GM18867 (cell line): ENCODE measurements at regions not wholly inside any gene's neighbourhood (a gene's known extent, or its start where the extent isn't known, plus 50 kb on each side); places are given as distances from the start of the nearest gene placed in this dataset.
A peak's percentile ranks its signal among the peaks of the same experiment; 100 is the strongest.
"Not testable (repeated sequence)": the region's sequence is repeated elsewhere in the genome, so short reads cannot be mapped to it uniquely, and the experiment has no call there.

Source experiments
- ATAC-seq: cut with Tn5 transposase; IDR thresholded peaks from one replicate; pipeline ENCODE4 v1.9.1; 2021; ENCODE audit warnings: mild to moderate bottlenecking, moderate library complexity; ENCODE audit not compliant: unreplicated experiment

DNA sequence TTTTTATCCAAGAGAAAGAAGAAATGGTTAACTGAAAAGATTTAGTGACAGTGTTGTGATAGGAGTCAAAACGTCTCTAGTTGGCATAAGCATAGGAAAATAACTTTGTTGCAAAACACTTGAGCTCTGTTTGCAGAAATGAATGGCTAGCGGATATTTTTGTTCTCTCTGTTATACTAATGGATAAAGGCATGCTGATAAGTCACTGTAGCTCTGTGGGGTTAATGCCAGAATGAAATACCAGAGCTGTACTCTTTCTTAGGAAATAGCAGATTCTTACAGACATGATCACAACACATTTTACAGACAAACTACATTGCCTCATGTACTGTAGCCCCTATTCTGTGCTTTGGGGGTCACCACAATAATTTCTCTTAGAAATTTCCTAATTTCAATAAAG, 202.8 kb downstream of the DMRTA1 start:
- no peak for ATAC-seq

GRCh38 chr9:22650145-22650544, 203.5 kb downstream of the DMRTA1 start:
- ATAC-seq = no peak

DNA sequence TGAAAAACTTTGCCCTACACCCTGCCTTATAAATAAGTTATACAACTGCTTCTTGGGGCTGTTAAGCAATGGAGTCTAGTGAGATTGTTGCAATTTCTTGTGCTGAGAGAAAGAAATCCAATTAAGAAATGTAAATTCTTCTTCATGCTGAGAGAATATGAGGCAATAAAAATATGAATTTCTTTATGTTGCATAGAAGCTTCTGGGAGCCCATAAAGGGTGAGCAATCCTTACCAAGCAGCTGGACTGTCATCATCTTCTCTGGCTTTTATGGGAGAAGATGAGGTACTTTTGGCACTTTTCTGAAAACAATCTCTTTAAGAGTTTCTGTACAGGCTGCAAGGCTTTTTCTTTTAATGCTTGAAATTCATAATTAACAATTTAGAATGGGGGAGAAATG, 204.3 kb downstream of the DMRTA1 start:
- ATAC-seq = no peak

DNA sequence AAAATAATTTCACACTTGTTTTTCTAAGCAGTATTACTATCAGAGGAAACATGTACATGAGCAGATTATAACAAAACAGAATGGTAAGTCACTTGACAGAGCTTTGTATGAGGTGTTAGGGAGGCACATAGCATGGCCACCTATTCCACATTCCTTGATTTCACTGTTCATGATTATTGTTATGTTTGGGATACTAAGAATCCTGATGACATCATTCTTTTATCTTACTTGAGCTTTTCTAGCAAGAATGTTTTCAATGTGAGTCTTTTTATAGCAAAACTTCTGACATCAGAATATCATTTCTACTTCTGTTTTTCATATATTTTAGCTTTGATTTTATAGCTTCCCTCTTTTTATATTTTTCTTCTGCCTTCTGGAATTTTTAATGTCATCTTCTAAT, 208.2 kb downstream of the DMRTA1 start:
- ATAC-seq = no peak

- ATAC-seq = no peak
Measured at GRCh38 chr9:22657713-22658112, 211.1 kb downstream of the DMRTA1 start.

- not testable (repeated sequence) for ATAC-seq
Measured at GRCh38 chr9:22658484-22658883, 211.9 kb downstream of the DMRTA1 start.

GRCh38 chr9:22682536-22682935, 235.9 kb downstream of the DMRTA1 start:
- no peak for ATAC-seq

- peak; percentile 33 for ATAC-seq
Measured at GRCh38 chr9:22682961-22683699, 236.5 kb downstream of the DMRTA1 start.

DNA sequence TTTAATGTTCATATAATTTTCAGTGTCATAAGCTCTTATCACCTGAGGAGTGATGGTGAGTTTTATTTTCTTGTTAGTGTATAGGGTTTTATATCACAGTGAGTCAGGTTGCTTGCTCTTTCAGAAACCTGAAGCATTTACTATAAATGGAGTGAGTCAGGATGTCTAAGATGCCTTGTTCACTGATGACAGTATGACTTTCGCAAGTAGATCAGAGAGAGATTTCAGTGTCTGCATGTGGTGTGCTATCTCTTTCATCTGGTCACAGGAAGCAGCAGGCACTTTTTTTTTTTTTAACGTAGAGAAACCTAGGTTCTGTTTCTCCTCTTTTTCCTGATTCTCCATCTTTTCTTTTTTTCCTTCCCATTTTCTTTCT, 237.1 kb downstream of the DMRTA1 start:
- ATAC-seq = peak; percentile 57

DNA sequence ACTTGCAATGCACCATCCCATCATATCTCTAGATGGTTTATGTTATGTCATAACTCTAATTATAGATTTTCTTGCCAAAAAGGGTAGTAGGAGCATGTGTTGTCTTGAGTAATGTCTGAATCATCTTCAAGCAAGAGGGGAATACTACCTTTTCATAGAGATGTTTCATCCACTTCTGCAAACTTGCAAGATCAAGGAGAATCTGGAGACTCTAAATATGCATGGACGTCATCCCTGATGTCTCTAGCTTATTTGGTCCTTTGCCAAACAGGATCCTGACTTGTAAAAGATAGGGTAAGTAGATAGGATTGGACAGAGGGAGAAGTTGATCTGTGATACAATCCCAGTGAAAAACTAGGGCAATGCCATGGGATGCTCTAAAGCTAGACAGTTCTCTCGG, 246.5 kb downstream of the DMRTA1 start:
- no peak for ATAC-seq

DNA sequence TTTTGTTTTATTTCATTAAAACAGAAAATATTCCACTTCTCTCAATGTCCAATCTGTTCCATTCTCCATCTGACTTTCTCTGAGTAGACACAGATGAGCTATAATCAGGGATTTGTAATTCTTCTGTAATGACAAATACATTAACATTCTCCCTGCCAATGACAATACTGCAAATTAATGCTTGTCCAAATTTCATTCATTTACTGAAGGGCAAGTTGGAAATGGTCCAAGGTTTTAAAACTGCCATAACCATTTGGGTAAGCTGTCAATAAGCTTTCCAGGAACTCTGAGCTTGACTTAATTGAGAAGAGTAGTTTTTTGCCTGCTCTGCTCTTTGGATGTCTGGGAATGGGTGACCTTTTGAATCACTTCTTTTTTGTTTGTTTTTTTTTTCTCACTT, 253.5 kb downstream of the DMRTA1 start:
- ATAC-seq = no peak

DNA sequence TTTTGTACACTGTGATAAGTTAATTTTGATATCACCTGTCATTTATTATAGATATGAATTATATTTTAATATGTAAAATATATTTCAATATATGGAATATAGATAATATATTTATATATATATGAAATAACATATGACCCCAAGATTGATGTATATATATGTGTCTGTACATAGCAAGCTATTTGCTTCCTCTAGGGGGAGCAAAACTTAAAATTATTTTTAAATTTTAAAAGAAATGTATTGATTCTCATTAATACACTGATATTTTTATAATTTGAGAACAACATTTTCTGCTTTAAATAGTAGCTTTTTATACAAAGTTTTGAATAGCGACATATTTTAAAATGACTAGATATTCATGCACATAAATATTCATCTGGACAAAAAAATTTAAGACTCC, 272.0 kb downstream of the DMRTA1 start:
- no peak for ATAC-seq

DNA sequence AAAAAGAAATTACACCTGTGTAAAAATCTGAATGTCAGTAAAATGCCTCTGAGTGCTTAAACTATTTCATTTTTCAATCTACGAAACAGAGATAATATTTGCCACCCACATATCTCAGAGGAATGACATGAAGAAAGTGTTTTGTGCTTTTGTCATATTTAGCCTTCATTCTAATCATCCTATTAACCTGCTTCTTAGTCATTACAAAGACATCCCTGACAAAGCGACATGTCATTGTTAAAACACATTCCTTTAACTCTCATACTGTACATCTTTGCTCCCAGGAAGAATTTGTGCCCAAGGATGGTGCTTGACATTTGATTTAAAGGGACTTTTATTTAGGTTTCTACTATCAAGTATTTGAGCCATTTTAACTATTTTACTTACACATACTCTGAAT, 275.9 kb downstream of the DMRTA1 start:
- no peak for ATAC-seq

DNA sequence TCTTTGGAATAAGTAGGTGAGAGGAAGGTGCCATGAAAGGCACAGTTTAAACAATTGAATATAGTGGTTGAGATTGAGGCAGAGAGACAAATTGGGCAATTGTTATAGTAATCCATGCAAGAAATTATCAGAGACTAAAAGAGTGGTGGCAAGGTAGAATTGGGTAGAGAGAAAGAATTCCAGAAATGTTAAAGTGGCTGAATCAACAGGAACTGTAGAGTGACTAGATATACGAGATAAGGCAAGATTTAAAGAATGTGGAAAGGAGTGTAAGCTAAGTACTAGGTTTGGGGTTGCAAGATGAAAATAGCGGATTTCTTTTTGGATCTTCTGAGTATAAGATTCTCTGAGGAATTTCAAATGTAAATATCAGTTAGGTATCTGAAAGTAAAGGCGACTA, 285.2 kb downstream of the DMRTA1 start:
- ATAC-seq = no peak

- ATAC-seq = no peak
Measured at GRCh38 chr9:22739712-22740111, 293.1 kb downstream of the DMRTA1 start.

DNA sequence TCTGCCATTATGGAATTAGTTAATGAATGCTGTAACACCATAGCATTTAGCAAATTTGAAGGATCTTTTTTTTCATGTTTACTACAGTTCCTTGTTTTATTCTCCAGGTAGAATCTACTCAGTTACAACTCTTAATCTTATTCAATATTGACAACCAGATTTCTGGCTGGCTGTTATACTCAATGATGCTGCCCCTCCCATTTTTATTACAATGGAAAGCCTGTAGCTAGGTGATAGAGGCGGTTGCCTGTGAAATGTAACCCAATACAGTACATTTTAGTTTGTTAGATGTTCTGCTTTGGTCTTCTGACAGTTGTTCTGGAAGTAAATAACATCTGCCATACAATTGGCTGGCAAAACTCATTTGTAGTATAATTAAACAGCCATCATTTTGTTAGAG, 294.2 kb downstream of the DMRTA1 start:
- no peak for ATAC-seq

GRCh38 chr9:22742401-22742800, 295.8 kb downstream of the DMRTA1 start:
- no peak for ATAC-seq

DNA sequence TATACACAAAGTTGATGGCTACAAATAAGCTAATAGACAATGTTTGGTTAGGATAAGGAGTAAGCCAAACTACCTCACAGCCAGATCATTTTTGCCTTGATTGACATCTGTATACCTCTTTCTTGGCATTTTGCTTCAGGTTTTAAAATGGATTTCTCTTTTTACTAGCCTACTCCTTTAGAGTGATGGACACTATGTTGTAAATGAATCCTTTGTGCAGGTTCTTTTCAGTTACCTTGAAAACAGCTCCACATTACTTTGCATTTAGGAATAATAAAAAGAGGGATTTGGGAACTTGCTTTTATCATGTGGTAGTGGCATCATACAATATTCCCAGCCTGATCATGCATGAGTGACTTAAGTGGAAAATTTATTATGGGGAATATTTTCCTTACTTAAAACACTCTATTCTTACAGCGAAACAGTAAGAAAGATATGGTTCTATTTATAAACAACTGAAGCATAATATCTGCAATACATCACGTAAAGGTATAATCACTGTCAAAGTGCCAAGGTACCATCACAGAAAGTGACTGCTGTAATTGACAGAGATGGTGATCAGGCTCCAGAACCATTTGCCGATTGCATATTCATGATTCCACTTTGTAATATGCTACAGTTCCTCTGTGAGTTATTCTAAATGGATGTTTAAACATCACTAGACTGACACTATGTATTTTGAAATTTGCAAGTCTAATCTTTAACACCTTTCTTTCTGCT, 327.0 kb downstream of the DMRTA1 start:
- no peak for ATAC-seq

GRCh38 chr9:22790329-22790728, 343.7 kb downstream of the DMRTA1 start:
- ATAC-seq = no peak

DNA sequence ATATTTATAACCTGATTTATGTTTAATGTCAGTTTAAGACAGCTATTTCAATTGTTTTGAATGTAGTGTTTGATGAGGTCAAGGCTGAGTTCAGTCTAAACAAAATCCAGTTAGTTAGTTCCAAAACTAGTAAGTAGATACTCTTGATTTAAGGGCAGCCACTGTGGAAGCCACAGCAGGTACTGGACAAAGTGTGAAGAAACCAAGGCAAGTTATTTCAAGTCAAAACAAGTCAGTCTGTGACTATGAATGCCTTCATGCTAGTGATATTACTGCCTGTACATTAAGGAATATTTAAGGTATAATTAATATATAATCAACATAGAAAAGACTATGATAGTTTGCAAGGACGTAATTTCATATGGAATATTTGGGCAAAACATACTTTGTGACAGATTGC, 362.3 kb downstream of the DMRTA1 start:
- ATAC-seq = no peak

DNA sequence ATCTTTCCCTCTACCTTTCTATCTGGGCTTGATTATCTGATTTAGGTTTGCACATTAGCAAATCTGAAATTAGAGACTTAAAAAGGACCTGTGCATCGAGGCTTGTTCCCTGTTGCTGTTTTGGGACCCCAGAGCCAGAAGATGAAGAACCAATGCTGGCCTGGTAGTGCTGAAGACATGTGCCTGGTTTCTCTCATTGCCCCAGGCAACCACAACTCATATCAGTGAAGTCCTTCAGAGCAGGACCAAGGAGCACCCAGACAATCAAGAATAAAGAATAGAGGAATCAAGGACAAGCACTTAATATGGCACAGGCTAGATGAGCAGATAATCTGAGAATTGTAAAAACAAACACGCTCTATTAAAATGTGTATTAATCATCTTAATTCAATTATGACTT, 362.7 kb downstream of the DMRTA1 start:
- no peak for ATAC-seq

DNA sequence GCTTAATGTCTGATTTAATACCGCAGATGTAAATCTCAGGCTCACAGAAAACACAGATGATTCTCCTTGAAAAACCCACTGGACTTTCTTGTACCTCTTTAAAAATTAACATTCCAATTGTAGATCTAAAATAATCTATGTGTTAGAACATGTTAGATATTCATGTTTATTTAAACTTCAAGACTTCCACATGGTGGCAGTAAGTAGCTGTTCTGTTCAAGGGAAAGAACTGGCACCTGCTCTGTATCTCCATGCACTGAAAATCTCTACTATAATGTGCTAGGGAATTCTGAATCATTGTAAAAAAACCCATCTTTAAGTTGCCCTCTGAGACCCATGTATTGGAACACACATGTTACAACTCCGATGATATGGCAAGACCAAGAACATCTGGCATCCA, 366.9 kb downstream of the DMRTA1 start:
- no peak for ATAC-seq

DNA sequence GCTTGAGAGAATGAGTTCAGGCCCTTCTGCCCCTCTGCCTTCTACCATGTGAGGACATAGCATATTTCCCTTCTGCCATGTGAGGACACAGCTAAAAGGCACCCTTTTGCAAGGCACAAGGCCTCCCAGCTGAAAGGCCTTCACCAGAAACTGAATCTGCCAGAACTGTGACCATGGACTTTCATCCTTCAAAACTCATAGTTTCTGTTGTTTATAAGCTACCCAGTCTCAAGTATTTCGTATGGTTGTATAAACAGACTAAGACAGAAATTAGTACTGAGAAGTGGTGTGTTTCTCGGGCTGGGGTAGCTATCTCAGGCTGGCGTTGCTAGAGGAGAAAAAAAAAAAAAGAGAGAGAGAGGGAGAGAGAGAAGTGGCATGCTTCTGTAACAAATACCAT, 368.6 kb downstream of the DMRTA1 start:
- ATAC-seq = no peak
